Stimulated activated CD8-positive, alpha-beta memory T cell treated with anti-CD3 and anti-CD28 coated beads, Interleukin-4, amount 100 ng/mL, for 48 hours (primary cell): ENCODE measurements at regions not wholly inside any gene's neighbourhood (a gene's known extent, or its start where the extent isn't known, plus 50 kb on each side); places are given as distances from the start of the nearest gene placed in this dataset.

ENCODE experiments used
- DNase-seq: peaks from one replicate; pipeline ENCODE4 v3.0.0-alpha.2; 2020

DNA sequence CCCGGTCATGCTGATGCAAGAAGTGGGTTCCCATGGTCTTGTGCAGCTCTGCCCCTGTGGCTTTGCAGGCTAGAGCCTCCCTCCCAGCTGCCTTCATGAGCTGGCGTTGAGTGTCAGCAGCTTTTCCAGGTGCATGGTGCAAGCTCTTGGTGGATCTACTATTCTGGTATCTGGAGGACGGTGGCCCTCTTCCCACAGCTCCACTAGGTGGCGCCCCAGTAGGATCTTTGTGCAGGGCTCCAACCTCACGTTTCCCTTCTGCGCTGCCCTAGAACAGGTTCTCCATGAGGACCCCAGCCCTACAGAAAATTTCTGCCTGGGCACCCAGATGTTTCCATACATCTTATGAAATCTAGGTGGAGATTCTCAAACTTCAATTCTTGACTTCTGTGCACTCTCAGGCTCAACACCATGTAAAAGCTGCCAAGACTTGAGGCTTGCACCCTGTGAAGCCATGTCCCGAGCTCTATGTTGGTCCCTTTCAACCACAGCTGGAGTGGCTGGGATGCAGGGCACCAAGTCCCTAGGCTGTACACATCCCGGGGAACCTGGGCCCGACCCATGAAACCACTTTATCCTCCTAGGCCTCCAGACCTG, 238.4 kb upstream of the MDFIC2 start:
- peak; percentile 87 for DNase-seq

DNA sequence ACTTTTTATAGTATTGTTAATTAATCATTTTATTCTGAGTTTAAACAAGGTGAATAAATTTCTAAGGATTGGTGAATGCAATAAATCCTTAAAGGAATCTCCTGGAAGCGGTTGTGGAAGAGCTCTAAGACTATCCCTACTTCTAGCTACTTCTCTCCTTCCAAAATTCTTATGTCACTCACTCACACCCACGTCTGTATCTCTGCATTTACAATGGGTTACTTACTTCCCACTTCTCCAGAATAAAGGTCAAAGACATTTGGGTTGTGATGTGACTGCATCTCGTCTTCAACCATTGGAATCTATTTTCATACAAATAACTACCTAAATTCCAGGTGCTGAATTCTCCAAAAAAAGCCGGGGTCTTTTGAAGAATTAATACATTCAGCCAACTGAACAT, 234.2 kb upstream of the MDFIC2 start:
- no peak for DNase-seq

DNA sequence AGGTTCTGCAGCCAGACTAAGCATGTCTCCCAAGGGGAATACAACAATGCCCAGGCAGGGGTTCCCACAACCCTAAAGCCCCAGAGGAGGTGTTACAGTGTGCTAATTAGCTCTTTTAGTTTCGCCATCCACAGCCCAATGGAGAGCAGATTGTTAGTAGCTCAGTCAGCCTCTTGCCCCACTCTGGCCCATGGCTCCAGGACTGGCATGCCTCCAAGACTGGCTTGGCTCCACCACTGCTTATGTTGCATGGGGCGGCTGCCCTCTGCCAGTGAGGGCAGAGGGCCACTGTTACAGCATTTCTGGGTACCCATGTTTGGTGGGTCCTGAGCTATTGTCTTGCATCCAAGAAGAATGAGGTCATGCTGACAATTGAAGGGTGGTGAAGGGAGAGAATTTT, 231.1 kb upstream of the MDFIC2 start:
- no peak for DNase-seq

DNA sequence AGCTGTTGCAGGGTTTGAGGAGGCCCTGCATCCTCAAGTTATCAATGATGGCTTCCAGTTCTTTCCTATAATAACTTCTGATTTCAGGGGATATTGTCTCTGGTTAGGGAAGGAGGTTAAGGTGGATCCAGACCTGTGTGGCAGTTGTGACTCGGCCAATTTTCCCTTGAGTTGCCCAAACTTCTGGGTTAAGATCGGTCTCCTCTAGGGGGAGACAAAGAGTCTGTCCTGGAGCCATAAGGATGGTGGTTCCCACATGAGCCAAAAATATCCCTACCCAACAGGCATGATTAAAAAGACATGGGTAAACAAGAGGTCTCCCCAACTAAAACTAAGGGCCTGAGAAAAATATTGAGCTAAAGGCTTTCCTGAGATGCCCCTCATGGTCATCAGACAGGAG, 227.5 kb upstream of the MDFIC2 start:
- DNase-seq = no peak

DNA sequence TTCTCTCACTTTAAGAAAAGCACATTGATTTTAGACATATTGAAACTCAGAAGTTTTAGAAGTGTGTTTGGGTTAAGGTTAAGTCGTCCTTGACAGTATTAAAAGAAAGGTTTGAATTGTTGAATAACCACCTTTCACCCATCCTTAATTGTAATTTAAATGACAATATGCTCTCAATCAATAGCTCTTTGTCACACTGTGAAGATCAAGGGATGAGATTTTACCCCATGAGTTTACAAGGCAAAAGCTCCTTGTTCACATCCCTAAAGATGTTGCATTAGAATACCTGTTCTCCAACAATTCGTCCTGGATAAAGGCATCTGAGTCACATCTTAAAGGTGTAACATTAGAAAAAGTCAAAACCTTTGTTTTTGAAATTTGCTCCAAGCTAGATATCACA, 220.4 kb upstream of the MDFIC2 start:
- no peak for DNase-seq

DNA sequence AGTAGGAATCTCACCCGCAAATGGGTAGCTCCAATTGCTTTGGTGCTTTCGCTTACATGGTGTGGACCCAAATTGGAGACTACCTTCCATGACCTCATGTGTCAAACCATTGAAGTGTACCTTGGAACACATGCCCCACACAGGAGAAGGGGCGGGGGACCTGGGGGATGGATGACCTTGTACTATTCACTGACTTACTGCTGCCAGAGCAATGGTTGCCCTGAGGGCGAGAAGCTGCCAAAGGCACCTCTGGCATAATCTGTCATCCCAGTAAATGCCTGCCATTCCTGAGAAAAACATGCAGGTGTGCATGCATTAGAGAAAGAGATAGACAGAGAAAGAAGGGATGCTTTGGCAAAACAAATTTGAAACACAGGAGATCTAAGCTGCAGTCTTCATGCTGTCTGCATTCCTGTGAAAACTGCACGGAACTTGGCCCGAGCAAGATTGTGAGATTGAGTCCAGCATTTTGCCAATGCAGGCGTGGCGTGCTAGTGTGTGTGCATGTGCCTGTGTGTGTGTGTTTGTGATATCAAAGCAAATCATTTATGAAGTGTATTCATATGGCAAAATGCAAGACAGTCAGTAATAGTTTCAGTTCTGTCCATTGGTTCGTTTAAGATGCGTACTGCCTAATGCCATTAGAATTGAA, 219.5 kb upstream of the MDFIC2 start:
- DNase-seq = no peak

DNA sequence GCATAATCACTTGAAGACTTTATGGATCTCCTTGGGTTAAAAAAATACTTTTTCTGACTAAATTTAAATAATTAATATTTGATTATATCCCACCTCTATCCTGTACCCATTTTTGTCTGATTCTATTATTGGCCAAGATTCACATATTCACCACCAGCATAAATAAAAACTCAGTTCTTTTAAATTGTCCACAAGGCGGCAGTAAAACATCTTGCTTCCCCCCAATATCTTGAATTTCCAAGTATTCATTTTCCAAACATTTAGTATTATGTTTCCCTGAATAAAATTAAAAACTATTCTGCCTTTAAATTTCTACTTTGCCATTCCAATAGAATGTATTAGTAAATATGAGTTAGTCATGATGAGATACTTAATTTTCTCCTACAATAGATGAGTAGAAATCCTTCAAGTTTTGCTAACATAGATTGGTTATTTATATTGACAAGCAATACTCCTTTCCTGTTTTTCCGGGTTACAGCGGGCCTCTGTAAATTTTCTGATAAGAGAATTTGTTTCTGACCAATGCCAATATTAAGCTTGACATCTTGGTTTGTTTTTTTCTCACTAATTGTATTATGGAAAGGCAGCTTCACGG, 218.7 kb upstream of the MDFIC2 start:
- no peak for DNase-seq

DNA sequence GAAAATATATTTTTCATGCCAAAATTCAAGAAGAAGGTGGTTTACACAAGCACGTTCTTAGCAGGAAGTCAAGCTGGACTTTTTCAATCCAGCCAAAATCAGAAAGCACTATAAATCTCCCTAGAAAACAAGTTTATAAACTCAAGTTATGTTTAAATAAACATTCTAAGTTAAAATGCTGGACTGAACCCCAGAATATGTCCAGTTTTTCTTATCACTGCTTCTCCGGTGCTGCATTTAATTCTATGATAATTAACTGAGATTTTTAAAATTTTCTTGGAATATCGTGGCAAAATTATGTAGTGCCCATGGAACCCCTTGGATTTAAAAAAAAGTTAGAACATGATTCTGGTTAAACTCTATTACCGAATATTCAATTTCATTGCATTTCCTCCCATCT, 218.2 kb upstream of the MDFIC2 start:
- DNase-seq = no peak

DNA sequence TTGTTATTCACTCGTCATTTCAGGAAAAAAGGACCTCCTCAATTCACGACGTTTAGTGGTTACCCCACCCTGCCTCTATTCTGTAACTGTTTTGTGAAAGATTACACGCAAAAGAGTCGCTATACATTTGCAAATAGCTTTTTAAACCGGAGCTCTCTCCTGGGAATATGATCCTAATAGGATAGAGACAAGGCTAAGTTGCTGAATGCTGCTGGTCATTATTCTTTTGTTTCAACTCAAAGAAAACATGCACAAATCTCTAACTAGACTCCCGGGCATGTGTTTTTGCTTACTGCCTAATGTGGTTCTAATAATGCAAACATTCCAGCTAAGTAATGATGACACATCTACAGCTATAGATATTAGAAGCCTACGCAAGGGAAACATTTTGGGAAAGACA, 214.6 kb upstream of the MDFIC2 start:
- no peak for DNase-seq

DNA sequence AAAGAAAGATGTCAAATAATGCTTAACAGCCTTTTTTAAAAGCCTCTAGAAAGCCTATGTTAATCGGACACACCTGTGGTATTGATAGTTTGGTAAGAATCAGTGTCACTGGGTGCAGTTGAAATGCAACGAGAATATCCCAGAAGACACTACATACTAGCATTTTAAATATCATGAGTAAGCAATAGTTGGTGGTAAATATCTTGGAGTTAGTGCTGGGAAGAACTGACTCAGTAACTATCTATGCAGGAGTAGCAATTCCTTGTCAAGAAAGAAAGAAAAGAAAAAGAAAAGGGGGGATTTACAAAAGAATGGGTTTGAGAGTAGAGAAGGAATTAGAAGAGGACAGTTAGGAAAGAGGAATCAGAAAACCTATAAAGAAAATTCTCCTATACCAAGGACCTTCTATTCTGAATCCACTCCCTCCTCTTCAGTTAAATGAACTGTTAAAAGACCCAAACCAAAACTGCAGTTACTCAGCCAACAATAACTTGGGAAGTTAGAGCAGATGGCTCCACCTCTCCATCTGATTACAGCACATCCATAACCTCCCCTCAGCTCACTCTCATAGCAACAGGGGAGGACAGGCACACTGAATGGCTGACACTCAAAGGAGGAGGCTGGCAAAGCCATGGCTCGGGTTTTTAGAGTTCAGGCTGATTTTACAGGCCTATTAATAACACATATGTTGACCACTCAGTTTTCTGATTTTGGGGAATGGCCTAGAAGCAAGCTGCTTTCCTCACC, 207.6 kb upstream of the MDFIC2 start:
- DNase-seq = no peak

DNA sequence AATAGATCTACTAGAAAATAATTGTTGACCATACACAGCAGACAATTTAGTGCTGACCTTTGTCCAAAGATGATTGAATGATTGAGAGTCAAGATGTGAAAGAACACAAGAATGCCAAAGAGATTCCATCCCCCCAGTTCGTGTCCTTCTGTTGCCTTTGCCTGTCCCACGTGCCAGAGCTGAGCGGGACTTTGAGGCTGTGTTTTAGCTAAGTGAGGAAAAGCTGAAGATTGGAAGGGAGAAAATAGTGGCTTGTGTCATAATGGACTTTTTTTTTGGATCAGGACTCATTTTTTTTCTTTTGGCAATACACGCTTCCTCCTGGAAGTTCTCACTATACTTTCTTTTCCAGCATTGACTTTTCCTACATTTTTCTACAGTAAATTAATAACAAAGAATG, 206.6 kb upstream of the MDFIC2 start:
- DNase-seq = no peak

DNA sequence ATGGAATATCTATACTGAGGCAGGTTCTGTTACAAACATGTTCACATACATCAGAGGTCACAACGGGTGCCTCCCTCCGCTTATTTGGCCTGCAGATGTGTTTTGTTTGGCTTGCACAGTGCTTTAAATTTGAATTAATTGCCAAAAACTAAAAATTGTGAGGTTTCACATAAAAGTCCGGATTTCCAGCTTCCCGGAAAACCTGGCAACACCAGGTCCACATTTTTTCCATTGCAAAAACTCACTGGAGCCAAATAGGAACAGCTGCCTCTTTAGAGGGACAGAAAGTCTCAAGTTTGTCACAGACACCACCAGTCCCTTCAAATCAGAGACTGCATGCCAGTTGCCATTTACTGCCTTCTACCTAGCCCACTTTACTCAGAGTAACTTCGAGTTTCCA, 205.9 kb upstream of the MDFIC2 start:
- DNase-seq = no peak

DNA sequence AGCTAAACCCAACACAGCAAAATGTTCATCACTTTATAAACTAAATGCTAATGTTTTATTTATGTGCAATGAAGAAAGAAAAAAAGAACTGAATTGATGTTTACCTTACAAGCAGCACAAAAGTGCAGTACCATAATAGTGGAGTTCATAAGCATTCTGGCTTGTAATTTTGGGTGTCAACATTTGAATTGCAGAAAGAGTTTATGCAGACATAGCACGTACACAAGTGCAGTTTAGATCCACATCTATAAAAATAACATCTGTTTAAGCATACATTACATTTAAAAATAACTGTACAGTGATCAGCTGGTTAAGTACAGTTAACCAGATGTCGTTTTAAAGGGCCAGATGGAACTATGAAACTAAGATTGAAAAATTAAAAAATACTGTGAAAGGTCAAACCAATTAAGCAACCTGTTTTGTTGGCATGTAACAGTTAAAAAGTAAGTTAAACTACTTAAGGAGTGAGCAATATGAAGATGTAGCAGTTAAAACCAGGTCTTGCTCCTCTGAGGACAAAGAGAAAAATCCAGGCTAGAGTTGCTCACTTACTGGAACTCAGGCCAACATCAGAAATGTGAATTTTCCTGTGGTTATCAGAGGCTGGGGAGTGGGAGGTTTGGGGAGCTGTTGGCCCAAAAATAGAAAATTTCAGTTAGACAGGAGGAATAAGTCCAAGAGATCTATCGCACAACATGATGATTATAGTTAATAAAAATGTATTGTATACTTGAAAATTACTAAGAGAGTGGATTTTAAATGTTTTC, 204.9 kb upstream of the MDFIC2 start:
- DNase-seq = no peak

DNA sequence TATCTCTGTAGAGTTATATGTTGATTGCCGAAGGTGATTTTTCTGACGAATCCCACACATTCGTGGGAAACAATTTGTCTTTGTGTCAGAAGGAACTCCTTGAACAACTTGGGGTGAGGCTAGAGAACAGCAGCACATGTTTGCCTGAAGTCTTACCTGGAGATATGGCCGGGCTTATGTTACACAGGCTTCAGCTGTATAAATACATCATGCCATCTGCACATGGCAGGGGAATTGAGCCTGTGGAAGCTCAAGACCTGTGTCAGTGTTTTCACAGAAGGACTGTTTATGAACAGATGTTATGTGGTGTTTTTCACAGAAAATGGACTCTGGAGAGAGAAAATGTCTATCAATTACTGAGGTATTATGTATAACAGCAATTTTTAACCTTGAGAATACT, 203.6 kb upstream of the MDFIC2 start:
- no peak for DNase-seq

DNA sequence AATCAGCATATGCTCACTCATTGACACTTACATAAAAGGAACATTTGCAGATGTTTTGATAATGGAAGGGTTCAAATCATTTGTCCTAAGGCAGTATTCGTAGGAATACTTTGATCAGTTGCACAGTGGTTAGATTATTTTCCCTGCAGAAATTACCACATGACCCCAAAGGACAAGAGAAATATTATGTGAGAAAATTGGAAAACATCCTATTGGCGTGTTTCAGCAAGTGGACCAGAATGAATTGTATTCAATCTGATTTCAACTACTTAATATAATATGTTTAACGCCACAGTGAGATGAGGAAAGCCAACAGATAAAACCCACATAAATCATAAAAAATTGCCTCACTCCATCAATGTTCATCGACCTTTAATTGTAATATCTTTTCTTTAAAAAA, 195.0 kb upstream of the MDFIC2 start:
- DNase-seq = no peak

DNA sequence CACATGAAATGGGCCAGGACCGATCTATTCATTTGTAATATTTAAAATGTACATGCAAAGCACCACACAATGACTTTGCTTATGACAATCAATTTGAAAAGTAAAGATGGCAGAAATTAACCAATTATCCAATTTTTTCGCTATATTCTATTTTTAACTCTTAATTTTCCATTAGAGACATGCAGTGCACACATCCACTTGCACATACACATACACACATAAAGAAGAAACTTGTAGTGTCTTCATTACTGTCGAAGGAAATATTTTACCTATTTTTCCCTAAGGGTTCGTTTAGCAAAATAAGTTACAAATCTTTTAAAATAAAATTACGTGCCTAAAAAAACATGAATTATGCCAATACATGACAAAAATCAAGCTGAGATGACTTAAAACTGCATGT, 194.3 kb upstream of the MDFIC2 start:
- DNase-seq = no peak

DNA sequence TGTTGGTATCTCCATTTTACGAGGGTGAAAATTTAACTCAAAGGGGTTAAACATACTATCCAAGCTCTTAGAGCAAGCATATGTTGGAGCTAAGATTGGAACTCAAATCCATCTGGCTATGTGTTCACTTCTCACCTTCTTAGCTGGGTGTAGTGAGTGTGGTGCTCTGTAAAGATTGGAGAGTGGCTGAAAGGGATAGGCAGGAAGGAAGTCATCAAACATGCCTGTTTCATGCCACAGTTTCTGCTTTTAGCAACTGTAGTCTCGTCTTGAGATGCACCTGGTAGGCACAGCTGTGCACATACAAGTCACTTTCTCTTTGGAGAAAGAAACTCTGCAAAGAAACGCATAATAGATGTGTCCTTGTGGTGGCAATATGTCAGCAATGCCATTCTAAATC, 189.1 kb upstream of the MDFIC2 start:
- DNase-seq = no peak

DNA sequence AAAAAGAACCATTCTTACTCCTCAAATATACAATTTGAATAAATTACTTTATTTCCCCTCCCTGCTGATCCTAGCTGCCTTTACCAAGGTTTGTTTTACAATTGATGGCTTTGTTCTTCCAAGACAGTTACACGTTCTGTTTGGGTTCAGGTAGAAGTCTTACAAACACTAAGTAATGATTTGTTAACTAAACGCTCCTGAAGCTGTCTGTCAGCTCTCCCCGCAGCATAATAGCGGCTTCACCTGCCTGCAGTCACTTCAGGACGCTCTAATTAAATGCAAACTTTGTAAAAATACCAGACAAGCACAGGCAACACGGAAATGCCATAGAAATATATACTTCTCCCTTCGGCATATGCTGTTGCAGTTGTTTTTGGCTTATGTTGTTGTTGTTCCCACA, 176.4 kb upstream of the MDFIC2 start:
- DNase-seq = no peak

DNA sequence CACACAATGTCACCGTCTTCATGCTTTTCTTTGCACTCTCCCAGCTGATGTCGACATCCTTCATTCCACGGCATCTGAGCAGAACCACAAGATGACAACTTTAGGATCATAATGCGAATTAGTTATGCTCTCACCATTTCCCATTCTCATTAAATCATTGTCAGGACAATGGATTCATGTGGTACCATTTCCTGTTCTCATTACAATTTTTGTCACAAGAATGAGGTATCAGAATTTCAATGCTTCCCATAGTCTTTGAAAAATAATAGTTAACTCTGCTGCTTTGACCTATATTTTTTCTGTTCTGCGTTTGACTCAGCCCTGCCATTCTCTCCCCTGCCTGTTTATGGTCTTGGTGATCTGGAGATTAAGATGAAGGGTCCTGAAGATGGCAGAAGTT, 175.7 kb upstream of the MDFIC2 start:
- no peak for DNase-seq

DNA sequence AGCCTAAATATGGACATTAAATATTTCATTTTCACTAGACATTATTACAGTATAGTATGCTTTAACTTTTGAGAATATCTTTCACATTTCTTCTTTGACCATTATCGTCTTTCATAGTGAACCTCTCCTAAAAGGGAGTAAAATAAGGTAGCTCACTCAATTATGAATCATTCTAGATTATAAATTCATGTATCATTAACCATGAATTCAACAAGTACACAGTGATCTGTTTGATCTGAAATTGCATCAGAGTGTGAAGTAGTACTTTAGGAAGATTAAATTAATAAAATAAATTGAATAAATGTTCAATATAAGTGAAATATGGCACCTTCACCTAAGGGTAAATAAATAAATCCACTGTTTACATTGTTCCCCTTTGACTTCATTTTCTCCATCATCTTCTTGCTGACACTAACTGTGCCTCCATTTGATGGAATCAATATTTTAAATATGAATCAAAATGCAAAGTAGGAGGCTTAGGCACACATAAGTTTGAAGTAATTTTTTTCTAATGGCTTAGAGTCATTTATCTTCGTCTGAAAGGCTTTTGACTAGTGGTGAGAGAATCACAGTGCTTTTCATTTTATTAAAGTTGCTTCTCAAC, 174.1 kb upstream of the MDFIC2 start:
- DNase-seq = no peak

DNA sequence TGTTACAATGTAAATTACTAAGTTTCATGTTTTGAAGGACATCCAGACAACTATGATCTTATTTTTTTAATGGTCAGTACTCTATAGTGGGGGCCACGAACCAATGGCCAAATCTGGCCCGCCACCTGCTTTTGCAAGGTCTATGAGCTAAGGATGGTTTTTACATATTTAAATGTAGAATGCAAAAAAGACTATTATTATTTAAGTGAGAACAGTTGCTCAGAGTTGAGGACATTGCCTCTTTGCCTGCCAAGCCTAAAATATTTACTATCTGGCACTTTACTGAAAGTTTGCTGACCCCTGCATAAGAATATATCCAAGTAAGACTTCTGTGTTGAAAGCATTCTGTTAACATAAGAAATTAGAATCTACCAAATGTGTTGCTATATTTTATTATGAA, 163.7 kb upstream of the MDFIC2 start:
- DNase-seq = no peak

DNA sequence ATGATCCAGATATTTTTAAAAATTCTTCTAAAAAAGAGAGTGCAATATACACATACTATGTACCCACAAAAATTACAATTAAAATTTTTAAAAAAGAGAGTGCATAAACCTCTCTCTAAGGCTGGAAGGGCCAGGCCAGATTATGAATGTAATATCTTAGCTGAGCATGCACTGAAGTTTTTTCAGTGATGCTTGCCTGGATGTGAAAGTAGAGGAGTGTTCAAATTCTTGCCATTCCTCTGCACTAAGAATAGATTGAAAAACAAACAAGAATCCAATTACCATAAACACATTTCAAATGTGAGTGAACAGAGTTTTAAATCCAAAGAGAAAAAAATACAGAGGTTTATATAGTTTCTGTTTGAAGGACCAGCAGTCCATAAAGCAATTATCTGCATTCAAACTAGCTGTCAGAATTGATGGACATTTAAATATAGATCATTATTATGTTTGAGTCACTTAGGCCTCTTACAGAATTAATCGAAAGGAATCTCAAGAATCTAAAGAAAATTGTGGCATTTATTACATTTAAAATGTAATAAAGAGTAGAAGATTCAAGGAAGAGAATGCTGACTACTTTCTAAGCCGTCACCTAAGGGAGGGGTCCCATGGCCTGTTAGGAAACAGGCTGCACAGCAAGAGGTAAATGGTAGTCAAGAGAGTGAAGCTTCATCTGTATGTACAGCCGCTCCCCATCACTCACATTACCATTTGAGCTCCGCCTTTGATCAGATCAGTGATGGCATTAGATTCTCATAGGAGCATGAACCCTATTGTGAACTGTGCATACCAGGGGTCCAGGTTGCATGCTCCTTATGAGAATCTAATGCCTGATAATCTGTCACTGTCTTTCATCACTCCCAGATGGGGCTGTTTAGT, 159.3 kb upstream of the MDFIC2 start:
- no peak for DNase-seq
